ENCODE measurements at regions not wholly inside any gene's neighbourhood (a gene's known extent, or its start where the extent isn't known, plus 50 kb on each side); places are given as distances from the start of the nearest gene placed in this dataset.

- TF ChIP-seq CTCF (IDR thresholded peaks at IDR 0.05; ENCODE audit: low read depth, low read length) (no peak), MYC (IDR thresholded peaks at IDR 0.05; ENCODE audit: low read depth, low read length) (no peak), POLR2A (IDR thresholded peaks at IDR 0.05; ENCODE audit: extremely low read depth, insufficient read length) (no peak)
- TF ChIP-seq, protein P1, sequence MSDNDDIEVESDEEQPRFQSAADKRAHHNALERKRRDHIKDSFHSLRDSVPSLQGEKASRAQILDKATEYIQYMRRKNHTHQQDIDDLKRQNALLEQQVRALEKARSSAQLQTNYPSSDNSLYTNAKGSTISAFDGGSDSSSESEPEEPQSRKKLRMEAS (IDR thresholded peaks at IDR 0.05; ENCODE audit: low read depth, low read length): no peak
- H3K4me3 ChIP-seq (ENCODE audit: low read depth, low read length): no peak overlapping the region
- no peak for DNase-seq (ENCODE audit: low read depth)
Observed at GRCh38 chr1:59243550-59243949, 53.3 kb upstream of the FGGY start.

- no peak overlapping the region for H3K4me3 ChIP-seq (ENCODE audit: low read depth, low read length)
- TF ChIP-seq POLR2A (IDR thresholded peaks at IDR 0.05; ENCODE audit: extremely low read depth, insufficient read length) (no peak), CTCF (IDR thresholded peaks at IDR 0.05; ENCODE audit: low read depth, low read length) (no peak), MYC (IDR thresholded peaks at IDR 0.05; ENCODE audit: low read depth, low read length) (no peak)
- TF ChIP-seq, protein P1 (IDR thresholded peaks at IDR 0.05; ENCODE audit: low read depth, low read length): no peak
- no peak for DNase-seq (ENCODE audit: low read depth)
Observed at GRCh38 chr1:59243978-59244377, 52.9 kb upstream of the FGGY start.

DNA sequence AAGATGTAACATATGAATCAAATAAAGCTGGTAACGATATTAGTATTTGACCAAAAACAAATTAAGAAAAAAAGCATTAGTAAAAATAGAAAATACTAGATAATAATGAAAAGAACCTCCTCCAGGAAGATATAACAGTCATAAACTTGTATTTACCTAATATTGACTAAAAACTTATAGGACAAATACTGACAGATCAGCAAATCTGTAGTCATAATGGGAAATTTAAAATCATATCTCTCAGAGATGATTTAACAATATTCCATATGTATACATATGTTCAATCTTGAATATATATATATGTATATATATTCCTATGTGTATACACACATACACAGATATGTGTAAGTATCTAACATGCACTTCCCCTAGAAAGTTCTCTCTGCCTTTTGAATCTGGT lies 52.0 kb upstream of the FGGY start:
- no peak overlapping the region for H3K4me3 ChIP-seq (ENCODE audit: low read depth, low read length)
- TF ChIP-seq POLR2A (IDR thresholded peaks at IDR 0.05; ENCODE audit: extremely low read depth, insufficient read length): no peak
- TF ChIP-seq MYC (IDR thresholded peaks at IDR 0.05; ENCODE audit: low read depth, low read length): no peak
- TF ChIP-seq CTCF (IDR thresholded peaks at IDR 0.05; ENCODE audit: low read depth, low read length): no peak
- DNase-seq (ENCODE audit: low read depth): no peak

All from NB4 (cell line).